Psoas muscle (tissue), 7 donors: ENCODE measurements at regions not wholly inside any gene's neighbourhood (a gene's known extent, or its start where the extent isn't known, plus 50 kb on each side); places are given as distances from the start of the nearest gene placed in this dataset.
"Not testable (repeated sequence)": the region's sequence is repeated elsewhere in the genome, so short reads cannot be mapped to it uniquely, and the experiment has no call there.

Source experiments
- ATAC-seq, 4 donors: fragments of 200-7000 bp; cut with Tn5 transposase; one replicate each; pipeline ENCODE4 v1.9.1; 2020; ENCODE audit warnings: moderate library complexity in 3 of 4, mild to moderate bottlenecking in 2 of 4
- DNase-seq, 2 donors: peaks; one replicate each; pipeline ENCODE4 v3.0.0-alpha.2; 2020
- H3K27ac ChIP-seq: fragments of 200-600 bp; one replicate; pipeline ENCODE4 v1.8.0; 2022
- H3K27me3 ChIP-seq, 3 donors: fragments of 200-600 bp in 1 of 3; one replicate each; pipeline versions ENCODE4 v1.6.1 to v1.8.0; 2013 to 2022; ENCODE audit warnings: low read length in 2 of 3, mild to moderate bottlenecking in 2 of 3, moderate library complexity in 1 of 3; ENCODE audit not compliant: insufficient read depth in 3 of 3
- H3K36me3 ChIP-seq, 2 donors: fragments of 200-600 bp in 1 of 2; one replicate each; pipeline versions ENCODE4 v1.6.1 to v1.8.0; 2013 to 2022; ENCODE audit warnings: low read depth in 1 of 2, mild to moderate bottlenecking in 1 of 2, moderate library complexity in 1 of 2; ENCODE audit not compliant: insufficient read depth in 1 of 2
- H3K4me1 ChIP-seq: fragments of 200-600 bp; one replicate; pipeline ENCODE4 v1.8.0; 2022
- H3K4me3 ChIP-seq: fragments of 200-600 bp; one replicate; pipeline ENCODE4 v1.8.0; 2022; ENCODE audit warnings: mild to moderate bottlenecking
- H3K9me3 ChIP-seq: fragments of 200-600 bp; one replicate; pipeline ENCODE4 v1.8.0; 2022
- CTCF ChIP-seq: fragments of 200-600 bp; IDR thresholded peaks from one replicate; pipeline ENCODE4 v1.8.0; 2022; ENCODE audit warnings: antibody characterized with exemption
- WGBS, 3 donors: extraction: QIAGEN DNeasy Blood & Tissue Kit; methylation state at CpG; one replicate each; pipeline versions ENCODE4 v1.1.6 to v1.1.7; 2013; 5-methylcytosine and 5-hydroxymethylcytosine counted together
- intact Hi-C, 2 donors: fragments of 100-400 bp; cut with DNase I; formaldehyde crosslinking; loops; one replicate each; pipeline versions ENCODE4 v1.11.0 to v1.14.2; 2022
- donor health status: healthy with polysubstance abuse.
- donor health status: DM: no; HTN: no; CAD: no; lungs with moderate emphysema.
- donor health status: Bipolar disorder and iron deficiency.
- donor health status: healthy.
- donor health status: DM: yes; HTN: yes; CAD: no.
- donor health status: DM: no; HTN: no; CAD: no.
- donor health status: DM: yes; HTN: yes; CAD: no.

- Histone ChIP-seq H3K4me3 (no peak overlapping the region), H3K36me3 (no peaks in the 10 kb centered on the region), H3K4me1 (no peaks in the 10 kb centered on the region), H3K27ac (no peak overlapping the region), H3K27me3 (no peaks in the 10 kb centered on the region), H3K9me3 (no peaks in the 10 kb centered on the region)
- DNase-seq (no peak), ATAC-seq (no peak)
- no peak for TF ChIP-seq CTCF
- 87 to 91% (median 88%) methylated on average over 5 of the region's 5 CpGs for WGBS, 3 donors
- intact Hi-C loops: no loop called here
These were observed 342.1 kb upstream of the NCAM1 start for GRCh38 chr11:112619106-112619505.

GRCh38 chr11:112620621-112621394 is 340.4 kb upstream of the NCAM1 start:
- no peaks in the 10 kb centered on the region for H3K36me3 ChIP-seq
- ATAC-seq: no peak
- no peak for DNase-seq
- WGBS, 3 donors: 71 to 76% (median 74%) methylated on average over 7 of the region's 7 CpGs
- no peaks in the 10 kb centered on the region for H3K4me1 ChIP-seq
- intact Hi-C loops: no loop called here
- no peaks in the 10 kb centered on the region for H3K27me3 ChIP-seq
- TF ChIP-seq CTCF: no peak
- no peaks in the 10 kb centered on the region for H3K9me3 ChIP-seq
- H3K4me3 ChIP-seq: no peak overlapping the region
- no peak overlapping the region for H3K27ac ChIP-seq

GRCh38 chr11:112623057-112623456 is 338.2 kb upstream of the NCAM1 start:
- no peaks in the 10 kb centered on the region for H3K27me3 ChIP-seq
- DNase-seq (no peak), ATAC-seq (no peak)
- no peak overlapping the region for H3K4me3 ChIP-seq
- no peak for TF ChIP-seq CTCF
- intact Hi-C loops: no loop called here
- H3K4me1 ChIP-seq: no peaks in the 10 kb centered on the region
- no peaks in the 10 kb centered on the region for H3K36me3 ChIP-seq
- H3K27ac ChIP-seq: no peak overlapping the region
- H3K9me3 ChIP-seq: no peaks in the 10 kb centered on the region
- 66 to 74% (median 68%) methylated on average over 1 of the region's 1 CpG for WGBS, 3 donors

- WGBS, 3 donors: 63 to 75% (median 74%) methylated on average over 4 of the region's 4 CpGs
- Histone ChIP-seq H3K9me3 (no peaks in the 10 kb centered on the region), H3K36me3 (no peaks in the 10 kb centered on the region), H3K4me3 (no peak overlapping the region), H3K4me1 (no peaks in the 10 kb centered on the region), H3K27me3 (no peaks in the 10 kb centered on the region), H3K27ac (no peak overlapping the region)
- TF ChIP-seq CTCF: no peak
- no peak for ATAC-seq
- intact Hi-C loops: no loop called here
- DNase-seq: no peak
These were observed 336.8 kb upstream of the NCAM1 start for GRCh38 chr11:112624431-112624830.

- intact Hi-C loops, H3K4me3 ChIP-seq, H3K36me3 ChIP-seq, ATAC-seq, H3K27me3 ChIP-seq, DNase-seq, H3K27ac ChIP-seq, H3K4me1 ChIP-seq, H3K9me3 ChIP-seq: not testable (repeated sequence)
- WGBS, 3 donors: 76 to 84% (median 84%) methylated on average over 2 of the region's 2 CpGs
These were observed 336.2 kb upstream of the NCAM1 start for GRCh38 chr11:112624971-112625370.
